ENCODE measurements at regions not wholly inside any gene's neighbourhood (a gene's known extent, or its start where the extent isn't known, plus 50 kb on each side); places are given as distances from the start of the nearest gene placed in this dataset.
"Not testable (repeated sequence)": the region's sequence is repeated elsewhere in the genome, so short reads cannot be mapped to it uniquely, and the experiment has no call there.

- not testable (repeated sequence) for DNase-seq
Observed at GRCh38 chr7:142435606-142436005, 177.7 kb upstream of the PRSS58 start.

DNA sequence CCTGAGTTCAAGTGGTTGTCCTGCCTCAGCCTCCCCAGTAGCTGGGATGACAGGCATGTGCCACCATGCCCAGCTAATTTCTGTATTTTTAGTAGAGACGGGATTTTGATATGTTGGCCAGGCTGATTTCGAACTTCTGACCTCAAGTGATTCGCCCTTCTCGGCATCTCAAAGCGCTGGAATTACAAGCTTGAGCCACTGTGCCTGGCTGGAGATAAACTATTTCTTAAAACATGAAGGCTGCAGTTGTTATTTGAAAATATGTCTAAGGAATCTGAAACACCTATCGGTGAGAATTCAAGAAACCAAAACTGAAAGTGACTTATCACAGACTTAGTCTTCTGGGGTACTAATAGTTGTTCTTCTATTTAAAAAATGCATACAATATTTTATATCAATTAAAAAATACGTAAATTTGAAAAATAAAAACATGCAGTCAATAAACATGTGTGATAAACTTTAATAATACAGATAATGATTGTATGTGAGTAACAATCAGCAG lies 176.9 kb upstream of the PRSS58 start:
- DNase-seq, result no peak

- not testable (repeated sequence) for DNase-seq
Observed at GRCh38 chr7:142434133-142434532, 176.3 kb upstream of the PRSS58 start.

DNA sequence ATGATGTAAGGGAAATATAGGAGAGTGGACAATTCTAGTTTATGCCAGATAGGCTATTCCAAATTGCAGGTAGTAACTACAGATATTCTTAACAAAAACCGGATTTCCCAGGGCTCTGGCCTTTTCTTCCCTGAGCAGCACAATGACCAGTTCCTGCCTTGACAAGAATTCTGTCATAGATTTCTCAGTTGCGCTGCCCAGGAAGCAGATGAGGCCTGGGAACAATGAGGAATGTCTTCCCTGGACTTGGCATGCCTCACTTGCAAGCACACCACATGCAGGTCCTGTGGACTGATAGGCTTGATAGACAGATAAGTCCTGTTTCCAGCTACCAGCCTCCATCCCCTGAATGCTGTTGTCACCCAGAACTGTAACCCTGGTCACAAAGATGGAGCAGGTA lies 174.5 kb upstream of the PRSS58 start:
- no peak for DNase-seq

- DNase-seq, result no peak
Observed at GRCh38 chr7:142431491-142431890, 173.6 kb upstream of the PRSS58 start.

DNA sequence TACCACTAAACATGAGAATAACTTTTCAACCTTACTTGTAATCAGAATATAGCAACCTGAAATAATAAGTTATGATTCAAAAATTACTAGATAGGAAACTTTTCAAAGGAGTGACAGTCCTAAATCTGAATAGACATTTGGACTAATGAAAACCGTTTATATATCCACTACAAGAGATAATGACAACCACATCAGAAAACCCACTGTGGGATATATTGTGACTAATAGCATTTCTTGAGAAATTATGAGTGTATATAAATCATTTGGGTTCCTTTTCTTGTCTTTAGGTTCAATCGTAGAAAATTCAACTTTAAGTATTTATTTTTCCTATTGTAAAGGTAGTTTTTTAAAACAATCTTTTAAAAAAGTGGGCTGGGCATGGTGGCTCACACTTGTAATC lies 170.2 kb upstream of the PRSS58 start:
- DNase-seq, result no peak

DNA sequence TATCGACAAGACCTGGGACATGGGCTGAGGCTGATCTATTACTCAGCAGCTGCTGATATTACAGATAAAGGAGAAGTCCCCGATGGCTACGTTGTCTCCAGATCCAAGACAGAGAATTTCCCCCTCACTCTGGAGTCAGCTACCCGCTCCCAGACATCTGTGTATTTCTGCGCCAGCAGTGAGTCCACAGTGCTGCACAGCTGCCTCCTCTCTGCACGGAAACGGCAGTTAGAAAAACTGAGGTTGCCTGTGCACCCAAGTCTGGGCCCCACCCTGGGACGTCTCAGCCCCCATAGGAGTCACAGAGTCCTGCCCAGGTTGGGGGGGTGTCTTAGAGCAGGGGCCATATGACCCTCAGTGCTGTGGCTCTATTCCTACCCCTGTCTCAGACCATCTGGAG lies 167.4 kb upstream of the PRSS58 start:
- DNase-seq, result no peak

- no peak for DNase-seq
Observed at GRCh38 chr7:142422621-142423020, 164.8 kb upstream of the PRSS58 start.

GRCh38 chr7:142420554-142421362 lies 162.9 kb upstream of the PRSS58 start:
- DNase-seq, result no peak

DNA sequence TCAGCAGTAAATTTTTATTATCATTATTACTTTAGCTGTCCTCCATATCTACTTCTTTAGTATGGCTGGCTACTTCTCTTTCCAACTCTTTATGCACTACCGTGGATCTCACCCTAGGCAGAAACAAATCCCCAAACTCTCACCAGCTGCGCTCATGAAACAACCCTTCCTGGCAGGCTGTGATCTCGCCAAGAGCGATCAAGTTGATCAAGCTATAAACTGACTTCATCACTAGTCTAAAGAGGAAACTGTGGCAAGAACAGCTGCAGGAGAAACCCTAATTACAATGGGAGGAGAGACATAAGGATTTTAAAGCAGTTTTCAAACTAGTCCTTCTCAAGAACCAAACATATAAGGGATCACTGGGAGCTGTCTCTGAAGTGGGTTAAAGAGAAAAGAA lies 160.5 kb upstream of the PRSS58 start:
- no peak for DNase-seq

DNA sequence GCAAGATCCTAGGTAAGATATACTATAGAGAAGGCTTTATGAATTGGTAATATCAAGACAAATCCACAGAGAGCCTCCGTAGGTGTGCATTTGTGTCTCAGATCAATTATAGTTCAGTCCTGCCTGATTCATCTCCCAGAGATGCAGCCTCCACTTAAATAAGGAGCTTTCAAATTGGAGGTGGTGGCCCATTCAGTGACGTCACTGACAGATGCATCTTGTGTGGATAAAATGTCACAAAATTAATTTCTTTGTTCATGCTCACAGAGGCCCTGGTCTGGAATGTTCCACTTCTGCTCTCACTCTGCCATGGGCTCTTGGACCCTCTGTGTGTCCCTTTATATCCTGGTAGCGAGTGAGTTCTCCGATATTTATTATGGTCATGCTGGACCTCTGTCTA lies 157.1 kb upstream of the PRSS58 start:
- DNase-seq, result no peak

GRCh38 chr7:142414135-142414534 lies 156.3 kb upstream of the PRSS58 start:
- DNase-seq, result no peak

DNA sequence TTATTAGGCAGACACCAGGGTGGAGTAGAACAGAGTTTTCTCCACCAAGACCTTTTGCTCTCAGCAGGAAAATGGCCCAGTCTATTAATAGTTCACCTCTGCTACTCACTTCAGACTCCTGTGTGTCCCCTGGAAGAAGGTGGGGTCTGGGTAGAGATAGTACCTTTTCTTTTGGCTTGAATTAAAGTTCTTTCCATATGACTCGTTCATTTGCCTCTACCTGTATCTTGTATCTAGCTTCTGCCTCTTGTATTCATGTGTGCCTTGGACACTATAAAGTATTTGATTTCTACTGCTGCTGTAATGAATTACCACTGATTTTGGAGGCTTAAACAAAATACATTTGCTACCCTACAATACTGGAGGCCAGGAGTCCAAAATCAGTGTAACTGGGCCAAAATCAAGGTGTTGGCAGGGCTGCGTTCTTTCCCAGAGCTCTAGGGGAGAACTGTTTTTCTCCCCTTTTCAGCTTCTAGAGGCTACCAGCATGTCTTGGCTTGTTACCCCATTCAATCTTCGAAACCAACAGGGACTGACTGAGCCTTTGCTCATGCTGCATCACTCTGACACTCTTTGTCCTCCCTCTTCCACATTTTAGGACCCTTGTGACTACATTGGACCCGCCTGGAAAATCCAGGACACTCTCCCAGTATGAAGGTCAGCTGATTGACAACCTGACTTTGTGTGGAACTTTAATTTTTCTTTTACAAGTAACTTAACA lies 155.6 kb upstream of the PRSS58 start:
- DNase-seq, result no peak

DNA sequence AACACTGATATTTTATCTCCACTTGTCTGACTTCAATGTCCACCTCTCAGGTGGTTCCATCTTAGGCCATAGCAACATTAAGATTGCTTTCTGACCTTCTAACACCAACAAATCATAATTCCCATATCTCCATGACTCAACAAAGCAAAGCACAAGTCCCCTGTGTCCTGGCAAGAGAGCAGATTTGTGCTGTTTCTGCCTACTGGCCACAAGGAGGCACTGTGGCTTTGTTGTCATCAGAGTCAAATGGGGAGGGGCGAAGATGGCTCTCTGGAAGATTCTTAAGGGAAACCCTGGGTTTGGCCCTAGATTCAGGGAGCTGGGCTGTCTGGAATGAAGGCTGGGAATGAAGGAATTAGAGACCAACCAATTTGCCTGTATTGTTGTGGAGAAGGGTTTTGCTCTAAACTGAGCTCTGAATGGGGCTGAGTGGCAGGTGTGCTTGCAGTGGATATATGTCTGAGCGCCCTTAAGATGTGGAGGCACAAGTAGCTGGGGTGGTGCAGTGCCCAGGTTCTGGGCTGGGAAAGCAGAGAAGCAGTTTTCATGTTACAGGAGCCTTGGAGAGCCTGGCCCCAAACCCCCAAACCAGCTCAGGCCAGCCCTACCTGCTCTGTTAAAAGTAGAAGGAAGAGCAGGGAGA lies 154.8 kb upstream of the PRSS58 start:
- DNase-seq, result peak; percentile 4

DNA sequence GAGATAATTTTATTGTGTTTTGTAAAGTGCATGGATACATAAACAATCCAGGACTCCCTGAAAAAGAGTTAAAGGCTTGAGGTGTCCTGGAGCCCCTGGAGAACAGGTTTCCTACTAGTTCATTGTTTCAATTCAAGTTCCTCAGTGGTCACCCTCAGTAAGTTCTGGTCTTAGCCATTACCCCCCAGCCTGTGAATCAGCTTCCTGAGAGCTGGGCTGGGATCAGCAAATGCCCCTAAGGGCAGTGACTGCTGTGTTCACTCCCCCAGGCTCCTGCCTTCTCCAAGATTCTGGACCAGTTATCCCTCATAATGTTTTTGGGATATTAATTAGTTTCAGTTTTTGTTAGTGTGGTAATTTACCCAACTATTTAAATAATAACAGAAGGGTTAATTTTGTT lies 151.6 kb upstream of the PRSS58 start:
- DNase-seq, result no peak

- DNase-seq, result no peak
Observed at GRCh38 chr7:142408794-142409193, 150.9 kb upstream of the PRSS58 start.

GRCh38 chr7:142407939-142408570 lies 150.2 kb upstream of the PRSS58 start:
- DNase-seq, result no peak

GRCh38 chr7:142405122-142405765 lies 147.4 kb upstream of the PRSS58 start:
- DNase-seq, result no peak

GRCh38 chr7:142401951-142402350 lies 144.1 kb upstream of the PRSS58 start:
- no peak for DNase-seq

GRCh38 chr7:142400042-142400533 lies 142.2 kb upstream of the PRSS58 start:
- DNase-seq, result no peak

GRCh38 chr7:142391191-142391992 lies 133.5 kb upstream of the PRSS58 start:
- DNase-seq, result no peak

- no peak for DNase-seq
Observed at GRCh38 chr7:142389544-142389943, 131.7 kb upstream of the PRSS58 start.

Measured in NCI-H2171 (cell line).